HCT116 (cell line): ENCODE measurements at regions not wholly inside any gene's neighbourhood (a gene's known extent, or its start where the extent isn't known, plus 50 kb on each side); places are given as distances from the start of the nearest gene placed in this dataset.

Source experiments
- ATAC-seq: fragments of 200-7000 bp; cut with Tn5 transposase; 2 replicates; pipeline ENCODE4 v1.9.1; 2020; ENCODE audit warnings: mild to moderate bottlenecking, moderate library complexity
- BruUV-seq: library from RNA; stranded (reverse); fragments of 400-500 nt; replicated peaks from 2 replicates; lab custom pipeline; 2021; lab: Mats Ljungman, UMichigan
- CTCF ChIA-PET: fragments of 300-600 bp; sonication (Branson Sonifier 250); formaldehyde crosslinking; loops from one replicate; lab custom pipeline; 2021; ENCODE audit warnings: antibody characterized with exemption; lab: Charles Lee
- POLR2A ChIA-PET: fragments of 300-600, 350-600 bp; sonication (Branson Sonifier 250); formaldehyde crosslinking; loops from one replicate; lab custom pipeline; 2021; ENCODE audit warnings: antibody characterized with exemption; lab: Charles Lee
- RAD21 ChIA-PET, 2 experiments: fragments of 300-600 bp; sonication (Branson Sonifier 250); formaldehyde crosslinking; loops; one replicate each; lab custom pipeline; 2023; ENCODE audit warnings: low total read pairs in 2 of 2; ENCODE audit not compliant: uncharacterized antibody in 2 of 2, unreplicated experiment in 2 of 2, low non-redundant PET in 1 of 2; lab: Charles Lee
- DNase-seq: peaks from one replicate; pipeline ENCODE4 v3.0.0-alpha.2; 2010; ENCODE audit warnings: low read depth, low spot score
- H2AFZ ChIP-seq: fragments of 200-600 bp; shearing (Covaris generic), sonication (generic); 2 replicates; pipeline ENCODE4 v1.6.1; 2017; ENCODE audit warnings: low read depth, mixed run types, mixed read lengths, antibody characterized with exemption, low read length; ENCODE audit not compliant: poor library complexity, severe bottlenecking
- H3K27ac ChIP-seq: 2 replicates; pipeline ENCODE4 v1.5.1; 2012; ENCODE audit warnings: low read depth, low read length
- H3K27me3 ChIP-seq: fragments of 200-600 bp; sonication (generic); 2 replicates; pipeline ENCODE4 v1.6.1; 2016; ENCODE audit warnings: mixed run types, low read length, mixed read lengths; ENCODE audit not compliant: insufficient read depth
- H3K36me3 ChIP-seq, 2 experiments: fragments of 200-500 bp in 1 of 2; fragments of 200-600 bp in 1 of 2; sonication (Bioruptor generic) in 1 of 2; sonication (generic) in 1 of 2; 2 replicates each; pipeline versions ENCODE4 v1.5.1 to v1.6.1; 2014 to 2016; ENCODE audit warnings: low read length in 2 of 2, inconsistent platforms in 1 of 2, mixed read lengths in 1 of 2, mixed run types in 1 of 2; ENCODE audit not compliant: insufficient read depth in 2 of 2, control insufficient read depth in 1 of 2
- H3K4me1 ChIP-seq, 2 experiments: fragments of 200-600 bp in 1 of 2; sonication (generic) in 1 of 2; 2 replicates each; pipeline versions ENCODE4 v1.5.1 to v1.6.1; 2012 to 2017; ENCODE audit warnings: low read length in 2 of 2, inconsistent platforms in 1 of 2, mild to moderate bottlenecking in 1 of 2, mixed read lengths in 1 of 2, mixed run types in 1 of 2, moderate library complexity in 1 of 2; ENCODE audit not compliant: insufficient read depth in 2 of 2, control insufficient read depth in 1 of 2
- H3K4me2 ChIP-seq: fragments of 200-600 bp; sonication (generic); 2 replicates; pipeline ENCODE4 v1.6.1; 2017; ENCODE audit warnings: mixed run types, low read length, mixed read lengths
- H3K4me3 ChIP-seq, 2 experiments: fragments of 200-600 bp in 1 of 2; sonication (generic) in 1 of 2; replicated peaks in 1 of 2; 2 replicates each; pipeline ENCODE4 v1.5.1; 2011 to 2016; ENCODE audit warnings: low read length in 2 of 2, control low read depth in 1 of 2, low read depth in 1 of 2, mild to moderate bottlenecking in 1 of 2, mixed read lengths in 1 of 2, mixed run types in 1 of 2
- H3K79me2 ChIP-seq: fragments of 200-600 bp; sonication (generic); 2 replicates; pipeline ENCODE4 v1.6.1; 2017; ENCODE audit warnings: mild to moderate bottlenecking, mixed run types, low read length, moderate library complexity, mixed read lengths; ENCODE audit not compliant: insufficient read depth
- H3K9ac ChIP-seq: fragments of 200-600 bp; sonication (generic); 2 replicates; pipeline ENCODE4 v1.6.1; 2016; ENCODE audit warnings: low read length, mixed read lengths
- H3K9me2 ChIP-seq: fragments of 200-600 bp; sonication (generic), shearing (Covaris generic); 2 replicates; pipeline ENCODE4 v1.6.1; 2017; ENCODE audit warnings: mixed run types, mild to moderate bottlenecking, moderate library complexity; ENCODE audit not compliant: insufficient read depth
- H3K9me3 ChIP-seq, 2 experiments: fragments of 200-500 bp in 1 of 2; fragments of 200-600 bp in 1 of 2; sonication (Bioruptor generic) in 1 of 2; sonication (generic) in 1 of 2; 2 replicates each; pipeline ENCODE4 v1.6.1; 2014 to 2017; ENCODE audit warnings: low read length in 2 of 2, mixed read lengths in 2 of 2, inconsistent platforms in 1 of 2, low read depth in 1 of 2, mild to moderate bottlenecking in 1 of 2, mixed run types in 1 of 2, moderate library complexity in 1 of 2; ENCODE audit not compliant: control insufficient read depth in 1 of 2, insufficient read depth in 1 of 2
- H4K20me1 ChIP-seq: fragments of 200-600 bp; sonication (generic), shearing (Covaris generic); 2 replicates; pipeline ENCODE4 v1.6.1; 2017; ENCODE audit warnings: mixed run types, mild to moderate bottlenecking, moderate library complexity; ENCODE audit not compliant: insufficient read depth
- CEBPB ChIP-seq: IDR thresholded peaks from 2 replicates; pipeline ENCODE4 v1.6.1; 2012; ENCODE audit warnings: low read depth
- EGR1 ChIP-seq: IDR thresholded peaks from 2 replicates; pipeline ENCODE4 v1.6.1; 2012; ENCODE audit warnings: low read depth
- ELF1 ChIP-seq: IDR thresholded peaks from 2 replicates; pipeline ENCODE4 v1.6.1; 2012; ENCODE audit warnings: low read depth, borderline replicate concordance
- EZH2phosphoT487 ChIP-seq: fragments of 200-600 bp; IDR thresholded peaks from 2 replicates; pipeline ENCODE4 v1.6.1; 2018; ENCODE audit warnings: antibody characterized with exemption, borderline replicate concordance
- FOSL1 ChIP-seq: IDR thresholded peaks from 2 replicates; pipeline ENCODE4 v1.6.1; 2012; ENCODE audit warnings: low read depth
- JUND ChIP-seq: IDR thresholded peaks from 2 replicates; pipeline ENCODE4 v1.6.1; 2012
- POLR2A ChIP-seq: IDR thresholded peaks from 2 replicates; pipeline ENCODE4 v1.7.0; 2011; ENCODE audit warnings: borderline replicate concordance; ENCODE audit not compliant: insufficient read depth, insufficient read length; ENCODE audit errors: extremely low read depth
- POLR2AphosphoS5 ChIP-seq: IDR thresholded peaks from 2 replicates; pipeline ENCODE4 v1.6.1; 2011; ENCODE audit warnings: mild to moderate bottlenecking, low read depth, low read length, moderate library complexity
- RAD21 ChIP-seq: IDR thresholded peaks from 2 replicates; pipeline ENCODE4 v1.6.1; 2012; ENCODE audit warnings: low read depth, mild to moderate bottlenecking
- SP1 ChIP-seq: IDR thresholded peaks from 2 replicates; pipeline ENCODE4 v1.6.1; 2012; ENCODE audit warnings: low read depth
- SRF ChIP-seq: IDR thresholded peaks from 2 replicates; pipeline ENCODE4 v1.6.1; 2012; ENCODE audit warnings: low read depth
- TCF7L2 ChIP-seq: IDR thresholded peaks from 2 replicates; pipeline ENCODE4 v1.7.0; 2011; ENCODE audit warnings: borderline replicate concordance, inconsistent platforms; ENCODE audit not compliant: insufficient read depth, insufficient read length; ENCODE audit errors: extremely low read depth
- ZBTB33 ChIP-seq: IDR thresholded peaks from 2 replicates; pipeline ENCODE4 v1.6.1; 2011; ENCODE audit warnings: mild to moderate bottlenecking, low read length, moderate library complexity; ENCODE audit not compliant: insufficient replicate concordance; ENCODE audit errors: extremely low read depth
- ZFX ChIP-seq: fragments of 450-650 bp; IDR thresholded peaks from 2 replicates; pipeline ENCODE4 v1.6.1; 2017
- intact Hi-C: fragments of 100-400 bp; cut with micrococcal nuclease; formaldehyde crosslinking; loops from 2 replicates; pipeline ENCODE4 v1.10.0; 2022
- TF ChIP-seq, protein P1 (sequence below): IDR thresholded peaks from 2 replicates; pipeline ENCODE4 v1.6.1; 2012
- TF ChIP-seq, protein P2 (sequence below): IDR thresholded peaks from 2 replicates; pipeline ENCODE4 v1.6.1; 2012

GRCh38 chr7:3149231-3149995 is 105.7 kb upstream of the CARD11 start:
- H3K4me3 ChIP-seq, result no peak overlapping the region
- intact Hi-C loops, result no loop called here
- ChIA-PET CTCF (no interaction called here), RAD21 (no interaction called here), POLR2A (no interaction called here)
- H3K27me3 ChIP-seq, result peaks cover 3% of the 10 kb centered on the region; the same call in 1 of the 2 replicates
- H3K4me2 ChIP-seq, result no peak overlapping the region
- H3K4me1 ChIP-seq, result no peaks in the 10 kb centered on the region
- H3K9me2 ChIP-seq, result no peaks in the 10 kb centered on the region
- no TSS peak for BruUV-seq
- no peaks in the 10 kb centered on the region for H3K9me3 ChIP-seq
- H3K27ac ChIP-seq, result no peak overlapping the region
- ATAC-seq, result no peak
- H2AFZ ChIP-seq, result no peak overlapping the region
- no peaks in the 10 kb centered on the region for H4K20me1 ChIP-seq
- no peak for DNase-seq
- H3K9ac ChIP-seq, result no peak overlapping the region
- H3K36me3 ChIP-seq, result no peaks in the 10 kb centered on the region
- TF ChIP-seq ZFX, result no peak
- TF ChIP-seq RAD21, result no peak
- H3K79me2 ChIP-seq, result no peaks in the 10 kb centered on the region

DNA sequence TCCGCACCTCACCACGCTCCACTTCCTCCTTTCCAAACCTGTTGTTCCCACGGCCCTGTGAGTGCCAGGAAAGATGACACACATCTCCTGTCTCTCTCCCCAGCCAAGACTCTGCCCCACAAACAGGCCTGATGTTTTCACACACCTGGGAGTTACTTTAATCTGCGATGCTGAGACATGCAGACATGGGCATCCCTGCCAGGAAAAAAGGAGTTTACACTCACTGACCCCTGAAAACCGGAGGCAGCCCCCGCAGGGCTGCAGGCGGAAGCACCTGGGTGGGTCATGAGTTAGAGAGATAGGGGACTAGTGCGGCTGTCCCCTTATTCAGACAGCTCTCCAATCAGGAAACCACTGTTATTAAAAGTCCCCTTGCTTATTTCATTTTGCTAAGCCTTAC is 106.4 kb upstream of the CARD11 start:
- Histone ChIP-seq H3K9ac (no peak overlapping the region), H3K27me3 (peaks cover 3% of the 10 kb centered on the region; the same call in 1 of the 2 replicates), H2AFZ (no peak overlapping the region), H3K79me2 (no peaks in the 10 kb centered on the region), H3K4me2 (no peak overlapping the region), H3K4me3 (no peak overlapping the region), H4K20me1 (no peaks in the 10 kb centered on the region), H3K9me2 (no peaks in the 10 kb centered on the region), H3K4me1 (no peaks in the 10 kb centered on the region), H3K9me3 (no peaks in the 10 kb centered on the region), H3K27ac (no peak overlapping the region), H3K36me3 (no peaks in the 10 kb centered on the region)
- RAD21 ChIA-PET, result no interaction called here
- ATAC-seq (no peak), DNase-seq (no peak)
- CTCF ChIA-PET, result no interaction called here
- POLR2A ChIA-PET, result no interaction called here
- no TSS peak for BruUV-seq
- intact Hi-C loops, result no loop called here
- TF ChIP-seq ELF1 (no peak), EZH2phosphoT487 (no peak), EGR1 (no peak), SRF (no peak), POLR2A (no peak), SP1 (no peak), RAD21 (no peak), CEBPB (no peak), TCF7L2 (no peak), POLR2AphosphoS5 (no peak), FOSL1 (no peak), JUND (no peak), ZBTB33 (no peak)
- TF ChIP-seq, protein P1, sequence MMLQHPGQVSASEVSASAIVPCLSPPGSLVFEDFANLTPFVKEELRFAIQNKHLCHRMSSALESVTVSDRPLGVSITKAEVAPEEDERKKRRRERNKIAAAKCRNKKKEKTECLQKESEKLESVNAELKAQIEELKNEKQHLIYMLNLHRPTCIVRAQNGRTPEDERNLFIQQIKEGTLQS, result no peak
- TF ChIP-seq, protein P2, sequence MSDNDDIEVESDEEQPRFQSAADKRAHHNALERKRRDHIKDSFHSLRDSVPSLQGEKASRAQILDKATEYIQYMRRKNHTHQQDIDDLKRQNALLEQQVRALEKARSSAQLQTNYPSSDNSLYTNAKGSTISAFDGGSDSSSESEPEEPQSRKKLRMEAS, result no peak
